Small intestine (tissue), 7 donors: ENCODE measurements at regions not wholly inside any gene's neighbourhood (a gene's known extent, or its start where the extent isn't known, plus 50 kb on each side); places are given as distances from the start of the nearest gene placed in this dataset.

ENCODE experiments used
- DNase-seq, 2 donors: peaks; one replicate each; pipeline versions ENCODE4 v3.0.0 to v3.0.0-alpha.2; 2013
- FAIRE-seq: peaks from 2 replicates; lab custom pipeline; 2012; peaks lifted over from hg19 to GRCh38; lab: Jason Lieb, UNC
- H3K27ac ChIP-seq, 3 donors: one replicate each; pipeline ENCODE4 v1.5.1; 2013; ENCODE audit warnings: low read length in 2 of 3, mild to moderate bottlenecking in 2 of 3, control low read depth in 1 of 3, inconsistent platforms in 1 of 3, low read depth in 1 of 3, moderate library complexity in 1 of 3
- H3K27me3 ChIP-seq, 3 donors: one replicate each; pipeline ENCODE4 v1.6.1; 2013; ENCODE audit warnings: low read length in 3 of 3, inconsistent platforms in 1 of 3; ENCODE audit not compliant: control insufficient read depth in 3 of 3, insufficient read depth in 3 of 3
- H3K36me3 ChIP-seq, 3 donors: one replicate each; pipeline ENCODE4 v1.6.1; 2013; ENCODE audit warnings: low read length in 3 of 3, inconsistent platforms in 1 of 3, low read depth in 1 of 3, mild to moderate bottlenecking in 1 of 3, moderate library complexity in 1 of 3; ENCODE audit not compliant: control insufficient read depth in 3 of 3, insufficient read depth in 2 of 3
- H3K4me1 ChIP-seq, 3 donors: one replicate each; pipeline ENCODE4 v1.6.1; 2013; ENCODE audit warnings: low read length in 2 of 3, inconsistent platforms in 1 of 3, low read depth in 1 of 3, mild to moderate bottlenecking in 1 of 3, moderate library complexity in 1 of 3; ENCODE audit not compliant: control insufficient read depth in 3 of 3, insufficient read depth in 2 of 3
- H3K4me3 ChIP-seq, 3 donors: one replicate each; pipeline ENCODE4 v1.5.1; 2013; ENCODE audit warnings: low read length in 3 of 3, control low read depth in 1 of 3, inconsistent platforms in 1 of 3, low read depth in 1 of 3, mild to moderate bottlenecking in 1 of 3, moderate library complexity in 1 of 3
- H3K9me3 ChIP-seq, 2 donors: one replicate each; pipeline ENCODE4 v1.6.1; 2013; ENCODE audit warnings: low read depth in 1 of 2, low read length in 1 of 2; ENCODE audit not compliant: control insufficient read depth in 2 of 2, insufficient read depth in 1 of 2
- WGBS, 3 donors: extraction: QIAGEN DNeasy Blood & Tissue Kit; methylation state at CpG; one replicate each; pipeline ENCODE4 v1.1.7; 2013; 5-methylcytosine and 5-hydroxymethylcytosine counted together
- donor health status: healthy with polysubstance abuse.
- donor health status: control.
- donor health status: control.
- donor health status: Bipolar disorder and iron deficiency.
- donor health status: healthy.

DNA sequence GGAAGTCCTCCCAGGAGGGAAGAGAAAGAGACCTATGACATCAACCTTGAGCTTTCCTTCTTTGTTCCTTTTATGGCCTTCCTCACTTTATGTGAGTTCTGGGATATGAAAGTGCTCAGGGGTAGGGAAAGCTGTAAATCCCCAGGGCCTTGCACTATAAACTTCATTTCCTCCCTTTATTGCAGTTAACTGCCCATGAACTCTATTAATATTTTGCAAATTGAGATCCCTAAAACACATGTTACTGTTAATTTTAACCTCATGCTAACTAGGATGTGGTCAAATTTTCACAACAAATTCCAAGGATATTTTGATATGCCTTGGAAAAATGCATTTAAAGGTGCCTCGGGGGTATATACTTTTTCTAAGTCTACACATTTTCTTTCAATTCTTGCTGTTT, 359.9 kb downstream of the OSR1 start:
- Histone ChIP-seq H3K27ac (no peak overlapping the region), H3K4me1 (no peaks in the 10 kb centered on the region), H3K27me3 (no peaks in the 10 kb centered on the region), H3K9me3 (no peaks in the 10 kb centered on the region), H3K4me3 (no peak overlapping the region), H3K36me3 (no peaks in the 10 kb centered on the region)
- WGBS, 3 donors = 49 to 56% (median 55%) methylated on average over 1 of the region's 1 CpG
- DNase-seq (peak in 1 of 2 donors; percentile 22), FAIRE-seq (no peak)

DNA sequence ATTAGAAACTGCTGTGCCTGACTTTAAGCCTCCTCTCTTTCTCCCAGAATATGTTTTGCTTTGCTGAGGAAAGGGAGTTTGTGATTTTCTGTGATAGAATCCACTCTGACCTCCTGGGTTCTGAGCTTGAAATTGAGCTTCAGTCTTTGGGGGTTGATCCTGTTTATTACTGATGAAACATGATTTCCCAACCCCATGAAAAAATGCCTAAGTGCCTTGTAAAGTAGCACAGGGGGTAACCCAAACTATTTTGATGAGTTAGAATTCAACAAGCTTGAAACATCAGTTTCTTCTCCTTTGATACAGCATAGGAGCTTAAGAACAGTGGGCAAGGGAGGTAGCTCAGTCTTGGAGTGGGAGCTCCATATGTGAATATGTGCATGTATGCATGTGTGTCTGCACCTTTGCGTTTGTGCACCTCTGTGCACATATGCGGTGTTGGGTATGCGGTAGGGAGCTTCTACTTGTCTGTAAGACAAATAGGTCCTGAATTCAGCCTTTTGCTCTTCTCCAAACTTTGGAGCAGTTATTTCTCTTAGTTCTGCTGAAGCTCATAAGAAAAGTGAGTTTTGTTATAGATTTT, 364.6 kb downstream of the OSR1 start:
- Histone ChIP-seq H3K27me3 (no peaks in the 10 kb centered on the region), H3K4me3 (no peak overlapping the region), H3K27ac (no peak overlapping the region), H3K36me3 (no peaks in the 10 kb centered on the region), H3K4me1 (no peaks in the 10 kb centered on the region), H3K9me3 (no peaks in the 10 kb centered on the region)
- DNase-seq (no peak), FAIRE-seq (no peak)
- WGBS, 3 donors = 96 to 98% (median 98%) methylated on average over 3 of the region's 3 CpGs

DNA sequence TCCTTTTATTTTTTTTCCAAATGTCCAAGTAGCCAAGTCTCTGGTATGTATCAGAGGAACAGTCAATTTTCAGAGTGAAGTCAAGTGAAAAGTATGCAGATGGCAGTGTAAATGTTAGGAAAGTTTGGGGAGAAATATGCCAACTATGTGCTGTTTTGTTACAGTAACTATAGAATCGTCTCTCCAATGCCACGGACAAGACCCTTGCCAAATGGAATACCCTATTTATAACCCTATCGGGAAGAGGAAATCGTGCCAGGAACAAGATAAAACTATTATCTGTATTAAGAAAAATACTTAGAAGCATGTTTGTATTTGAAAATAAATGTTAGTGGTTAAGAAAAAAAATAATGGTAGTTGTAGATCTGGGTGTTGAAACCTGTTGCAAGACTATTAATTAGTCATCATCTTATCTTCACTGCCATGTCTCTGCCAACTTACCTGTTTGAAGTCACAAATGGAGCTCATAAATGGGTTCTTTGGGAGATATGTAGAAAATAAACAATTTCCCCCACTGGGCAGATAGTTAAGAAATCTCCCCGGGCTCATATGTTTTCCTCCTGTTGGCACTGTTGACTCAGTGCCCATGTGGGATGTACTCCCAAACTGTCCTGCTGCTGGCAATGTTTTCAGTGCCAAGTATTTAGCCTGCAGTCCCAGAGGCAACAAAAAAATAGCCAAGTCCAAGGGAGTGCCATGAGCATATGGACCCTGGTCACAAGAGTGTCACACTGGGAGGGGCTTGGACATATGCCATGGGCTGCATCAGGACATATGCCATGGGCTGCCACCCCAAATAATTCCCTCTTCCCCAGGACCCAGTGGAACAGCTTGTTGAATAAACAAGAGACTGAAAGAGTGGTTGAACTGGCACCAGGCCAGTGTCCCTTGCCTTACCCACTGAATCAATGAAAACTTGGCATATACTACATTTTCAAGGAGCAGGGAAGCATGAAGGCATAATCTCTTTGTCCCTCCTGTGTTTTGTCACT, 366.9 kb downstream of the OSR1 start:
- no peaks in the 10 kb centered on the region for H3K4me1 ChIP-seq
- no peak overlapping the region for H3K4me3 ChIP-seq
- 20 to 42% (median 30%) methylated on average over 5 of the region's 5 CpGs for WGBS, 3 donors
- H3K9me3 ChIP-seq = no peaks in the 10 kb centered on the region
- DNase-seq = peak in 1 of 2 donors; percentile 67
- H3K36me3 ChIP-seq = no peaks in the 10 kb centered on the region
- no peak overlapping the region for H3K27ac ChIP-seq
- no peak for FAIRE-seq
- no peaks in the 10 kb centered on the region for H3K27me3 ChIP-seq

DNA sequence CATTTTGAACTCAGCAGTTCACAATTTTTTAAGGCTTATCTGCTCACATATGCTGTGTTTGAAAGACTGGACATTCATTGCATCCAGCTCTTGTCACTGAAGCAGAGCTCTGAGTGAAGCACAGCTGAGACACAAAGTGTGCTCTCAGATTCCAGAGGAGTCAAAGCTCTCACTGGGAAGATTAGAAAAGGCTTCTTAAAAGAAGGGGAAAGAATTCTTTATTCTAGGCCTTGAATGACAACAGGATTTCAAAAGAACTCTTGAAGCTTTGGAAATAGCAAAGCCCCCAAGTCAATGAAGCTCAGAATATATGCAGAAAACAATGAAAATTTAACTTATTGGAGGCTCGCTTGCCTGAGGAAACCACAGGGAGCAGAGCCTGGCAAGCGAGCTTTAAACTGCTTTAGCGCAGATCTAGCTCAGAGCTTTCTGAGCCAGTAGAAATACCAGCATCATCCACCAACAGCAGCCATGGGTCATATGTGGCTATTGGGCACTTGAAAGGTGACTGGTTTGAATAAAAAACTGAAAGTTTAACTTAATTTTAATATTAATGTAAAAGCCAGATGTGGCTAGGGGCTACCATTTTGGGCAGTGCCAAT, 369.7 kb downstream of the OSR1 start:
- Histone ChIP-seq H3K36me3 (no peaks in the 10 kb centered on the region), H3K4me1 (no peaks in the 10 kb centered on the region), H3K9me3 (no peaks in the 10 kb centered on the region), H3K27me3 (no peaks in the 10 kb centered on the region), H3K27ac (no peak overlapping the region), H3K4me3 (no peak overlapping the region)
- 89 to 93% (median 91%) methylated on average over 3 of the region's 3 CpGs for WGBS, 3 donors
- FAIRE-seq = no peak
- no peak for DNase-seq

DNA sequence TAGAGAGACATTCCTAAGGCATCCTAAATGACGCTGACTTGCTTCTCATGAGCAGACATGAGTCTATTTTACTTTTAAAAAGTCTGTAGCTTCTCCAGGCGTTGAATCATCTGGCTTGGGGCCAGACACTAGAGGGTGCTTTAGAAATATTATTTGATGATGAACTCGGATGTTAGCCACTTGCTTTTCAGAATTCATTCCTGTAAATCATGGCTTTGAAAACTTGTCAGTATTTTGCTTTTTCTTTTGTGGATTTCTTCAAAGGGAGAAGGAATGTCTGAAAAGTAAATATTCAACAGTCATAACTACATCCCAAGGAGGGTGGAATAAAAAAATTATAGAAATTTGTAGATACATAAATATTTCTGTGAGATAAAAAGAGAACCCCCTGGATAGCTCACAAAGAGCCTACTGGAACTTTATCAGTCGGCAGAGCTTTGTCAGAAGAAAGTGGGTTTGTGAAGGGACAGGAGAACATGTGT, 370.8 kb downstream of the OSR1 start:
- FAIRE-seq (no peak), DNase-seq (peak; percentile 25 to 37)
- H3K9me3 ChIP-seq = no peaks in the 10 kb centered on the region
- H3K4me3 ChIP-seq = no peak overlapping the region
- H3K36me3 ChIP-seq = no peaks in the 10 kb centered on the region
- no peak overlapping the region for H3K27ac ChIP-seq
- no peaks in the 10 kb centered on the region for H3K4me1 ChIP-seq
- no peaks in the 10 kb centered on the region for H3K27me3 ChIP-seq
- 30 to 35% (median 31%) methylated on average over 4 of the region's 4 CpGs for WGBS, 3 donors

DNA sequence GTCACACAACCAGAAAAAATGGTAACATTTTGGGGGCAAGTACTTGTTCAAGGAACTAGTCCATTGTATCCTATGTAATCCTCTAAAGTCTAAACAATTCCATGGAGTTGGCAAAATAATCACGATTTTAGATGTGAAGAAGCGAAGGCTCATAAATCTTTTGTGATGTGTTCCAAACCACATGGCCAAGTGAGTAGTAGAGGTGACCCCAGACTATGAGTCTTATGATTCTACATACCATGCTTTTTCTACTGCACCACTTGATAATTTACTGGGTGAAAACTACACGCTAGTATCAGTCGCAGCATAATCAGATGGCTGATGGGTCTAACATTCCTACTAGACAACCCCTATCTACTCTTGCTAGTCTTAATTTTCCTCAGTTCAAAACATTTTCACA, 371.4 kb downstream of the OSR1 start:
- no peaks in the 10 kb centered on the region for H3K9me3 ChIP-seq
- no peak overlapping the region for H3K4me3 ChIP-seq
- H3K4me1 ChIP-seq = no peaks in the 10 kb centered on the region
- no peaks in the 10 kb centered on the region for H3K36me3 ChIP-seq
- FAIRE-seq = no peak
- DNase-seq = no peak
- H3K27ac ChIP-seq = no peak overlapping the region
- H3K27me3 ChIP-seq = no peaks in the 10 kb centered on the region
- WGBS, 3 donors = 81 to 95% (median 92%) methylated on average over 4 of the region's 4 CpGs

DNA sequence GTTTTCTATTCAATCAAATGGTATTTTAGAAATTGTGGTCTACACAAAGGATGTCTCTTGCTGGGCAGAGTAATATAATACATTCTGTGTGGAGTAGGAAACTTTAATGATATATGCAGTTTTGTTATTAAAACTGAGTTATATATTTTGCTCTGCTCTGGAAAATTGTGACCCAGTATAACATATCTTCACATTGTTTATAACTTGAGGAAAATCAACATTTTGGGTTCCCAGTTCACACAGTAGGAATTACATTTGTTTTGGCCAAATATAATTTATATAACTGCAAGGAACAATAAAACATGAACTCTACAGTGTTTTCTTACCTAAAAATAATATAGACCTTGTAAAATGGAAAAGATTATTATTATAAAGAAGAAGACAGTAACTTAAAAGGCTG, 372.4 kb downstream of the OSR1 start:
- Histone ChIP-seq H3K4me3 (no peak overlapping the region), H3K9me3 (no peaks in the 10 kb centered on the region), H3K36me3 (no peaks in the 10 kb centered on the region), H3K27me3 (no peaks in the 10 kb centered on the region), H3K4me1 (no peaks in the 10 kb centered on the region), H3K27ac (no peak overlapping the region)
- no peak for DNase-seq
- FAIRE-seq = no peak

DNA sequence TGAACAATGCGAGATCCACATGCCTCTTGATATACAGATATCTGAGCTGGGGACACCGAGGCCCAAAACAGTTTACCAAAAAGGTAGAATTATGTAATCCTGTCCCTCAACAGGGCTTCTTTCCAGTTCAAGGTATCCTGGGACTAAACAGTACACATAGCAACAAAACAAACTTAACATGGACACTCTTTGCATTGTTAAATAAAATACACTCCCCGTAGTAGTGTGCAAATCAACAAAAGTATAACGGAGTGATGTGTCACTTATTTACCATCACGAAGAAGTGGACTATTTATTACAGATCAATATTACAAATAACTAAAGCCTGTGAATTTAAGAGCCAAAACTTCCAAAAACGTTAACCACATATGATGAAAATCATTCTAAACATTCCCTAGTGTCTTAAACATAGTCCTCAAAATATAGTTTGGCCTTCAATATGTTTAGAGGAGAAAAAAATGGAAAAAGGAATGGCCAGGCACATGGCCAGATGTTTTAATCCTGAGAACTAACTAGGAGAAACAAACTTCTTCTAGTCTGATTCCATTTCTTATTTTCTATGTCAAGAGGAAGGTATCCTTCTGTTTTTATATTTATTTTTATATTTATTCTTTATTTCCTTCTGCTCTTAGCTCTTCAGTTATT, 377.5 kb downstream of the OSR1 start:
- 73 to 79% (median 78%) methylated on average over 6 of the region's 6 CpGs for WGBS, 3 donors
- Histone ChIP-seq H3K9me3 (no peaks in the 10 kb centered on the region), H3K4me1 (no peaks in the 10 kb centered on the region), H3K4me3 (no peak overlapping the region), H3K27me3 (no peaks in the 10 kb centered on the region), H3K27ac (no peak overlapping the region), H3K36me3 (no peaks in the 10 kb centered on the region)
- DNase-seq = no peak
- FAIRE-seq = no peak
